ENCODE measurements at regions not wholly inside any gene's neighbourhood (a gene's known extent, or its start where the extent isn't known, plus 50 kb on each side); places are given as distances from the start of the nearest gene placed in this dataset.

DNA sequence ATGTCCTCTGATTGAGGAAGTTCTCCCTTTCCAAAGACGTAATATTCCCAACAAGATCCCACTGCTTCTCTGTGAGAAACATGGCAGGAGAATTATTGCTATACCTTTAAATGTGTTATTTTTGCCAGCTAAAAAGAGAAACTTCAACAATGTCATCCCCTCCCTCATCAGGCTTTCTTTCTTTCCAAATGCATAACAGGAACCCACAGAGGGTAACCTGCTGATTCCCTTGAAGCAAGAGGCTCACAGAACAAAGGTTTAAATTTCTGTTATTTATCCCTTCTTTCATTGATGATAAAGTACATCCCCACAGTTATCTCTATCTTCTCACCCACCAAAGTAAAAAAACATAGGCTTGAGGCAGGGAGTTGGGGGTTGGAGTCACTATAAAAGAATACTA lies 102.1 kb downstream of the SLC30A10 start:
- TF ChIP-seq, protein P1, sequence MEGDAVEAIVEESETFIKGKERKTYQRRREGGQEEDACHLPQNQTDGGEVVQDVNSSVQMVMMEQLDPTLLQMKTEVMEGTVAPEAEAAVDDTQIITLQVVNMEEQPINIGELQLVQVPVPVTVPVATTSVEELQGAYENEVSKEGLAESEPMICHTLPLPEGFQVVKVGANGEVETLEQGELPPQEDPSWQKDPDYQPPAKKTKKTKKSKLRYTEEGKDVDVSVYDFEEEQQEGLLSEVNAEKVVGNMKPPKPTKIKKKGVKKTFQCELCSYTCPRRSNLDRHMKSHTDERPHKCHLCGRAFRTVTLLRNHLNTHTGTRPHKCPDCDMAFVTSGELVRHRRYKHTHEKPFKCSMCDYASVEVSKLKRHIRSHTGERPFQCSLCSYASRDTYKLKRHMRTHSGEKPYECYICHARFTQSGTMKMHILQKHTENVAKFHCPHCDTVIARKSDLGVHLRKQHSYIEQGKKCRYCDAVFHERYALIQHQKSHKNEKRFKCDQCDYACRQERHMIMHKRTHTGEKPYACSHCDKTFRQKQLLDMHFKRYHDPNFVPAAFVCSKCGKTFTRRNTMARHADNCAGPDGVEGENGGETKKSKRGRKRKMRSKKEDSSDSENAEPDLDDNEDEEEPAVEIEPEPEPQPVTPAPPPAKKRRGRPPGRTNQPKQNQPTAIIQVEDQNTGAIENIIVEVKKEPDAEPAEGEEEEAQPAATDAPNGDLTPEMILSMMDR (IDR thresholded peaks at IDR 0.05; ENCODE audit: low read depth, low read length, missing input control), result no peak
- TF ChIP-seq, protein P2, sequence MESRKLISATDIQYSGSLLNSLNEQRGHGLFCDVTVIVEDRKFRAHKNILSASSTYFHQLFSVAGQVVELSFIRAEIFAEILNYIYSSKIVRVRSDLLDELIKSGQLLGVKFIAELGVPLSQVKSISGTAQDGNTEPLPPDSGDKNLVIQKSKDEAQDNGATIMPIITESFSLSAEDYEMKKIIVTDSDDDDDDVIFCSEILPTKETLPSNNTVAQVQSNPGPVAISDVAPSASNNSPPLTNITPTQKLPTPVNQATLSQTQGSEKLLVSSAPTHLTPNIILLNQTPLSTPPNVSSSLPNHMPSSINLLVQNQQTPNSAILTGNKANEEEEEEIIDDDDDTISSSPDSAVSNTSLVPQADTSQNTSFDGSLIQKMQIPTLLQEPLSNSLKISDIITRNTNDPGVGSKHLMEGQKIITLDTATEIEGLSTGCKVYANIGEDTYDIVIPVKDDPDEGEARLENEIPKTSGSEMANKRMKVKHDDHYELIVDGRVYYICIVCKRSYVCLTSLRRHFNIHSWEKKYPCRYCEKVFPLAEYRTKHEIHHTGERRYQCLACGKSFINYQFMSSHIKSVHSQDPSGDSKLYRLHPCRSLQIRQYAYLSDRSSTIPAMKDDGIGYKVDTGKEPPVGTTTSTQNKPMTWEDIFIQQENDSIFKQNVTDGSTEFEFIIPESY (IDR thresholded peaks at IDR 0.05), result no peak
- TF ChIP-seq, protein P3, sequence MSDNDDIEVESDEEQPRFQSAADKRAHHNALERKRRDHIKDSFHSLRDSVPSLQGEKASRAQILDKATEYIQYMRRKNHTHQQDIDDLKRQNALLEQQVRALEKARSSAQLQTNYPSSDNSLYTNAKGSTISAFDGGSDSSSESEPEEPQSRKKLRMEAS (IDR thresholded peaks at IDR 0.05), result no peak
